ENCODE measurements at regions not wholly inside any gene's neighbourhood (a gene's known extent, or its start where the extent isn't known, plus 50 kb on each side); places are given as distances from the start of the nearest gene placed in this dataset.

- no peak for TF ChIP-seq EZH2 (IDR thresholded peaks at IDR 0.05; ENCODE audit: borderline replicate concordance, low read depth, low read length, poor library complexity, severe bottlenecking)
- no peak for TF ChIP-seq CTCF (conservative IDR thresholded peaks at IDR 0.05; ENCODE audit: low read depth, low read length)
Measured at GRCh38 chr13:58630794-58631193, 999.2 kb downstream of the PCDH17 start.

Data from A673 (cell line).